ENCODE measurements at regions not wholly inside any gene's neighbourhood (a gene's known extent, or its start where the extent isn't known, plus 50 kb on each side); places are given as distances from the start of the nearest gene placed in this dataset.

GRCh38 chr7:46772776-46773175, 809.1 kb downstream of the TNS3 start (continued):
- TF ChIP-seq ATF6 (CRISPR knock-in tag; IDR thresholded peaks at IDR 0.05) (no peak), ZBTB21 (CRISPR knock-in tag; IDR thresholded peaks at IDR 0.05; ENCODE audit: borderline replicate concordance) (no peak), SOX15 (CRISPR knock-in tag; IDR thresholded peaks at IDR 0.05) (no peak), E2F1 (CRISPR knock-in tag; IDR thresholded peaks at IDR 0.05) (no peak), HMGA2 (CRISPR knock-in tag; IDR thresholded peaks at IDR 0.05) (no peak), E2F5 (CRISPR knock-in tag; IDR thresholded peaks at IDR 0.05) (no peak)

DNA sequence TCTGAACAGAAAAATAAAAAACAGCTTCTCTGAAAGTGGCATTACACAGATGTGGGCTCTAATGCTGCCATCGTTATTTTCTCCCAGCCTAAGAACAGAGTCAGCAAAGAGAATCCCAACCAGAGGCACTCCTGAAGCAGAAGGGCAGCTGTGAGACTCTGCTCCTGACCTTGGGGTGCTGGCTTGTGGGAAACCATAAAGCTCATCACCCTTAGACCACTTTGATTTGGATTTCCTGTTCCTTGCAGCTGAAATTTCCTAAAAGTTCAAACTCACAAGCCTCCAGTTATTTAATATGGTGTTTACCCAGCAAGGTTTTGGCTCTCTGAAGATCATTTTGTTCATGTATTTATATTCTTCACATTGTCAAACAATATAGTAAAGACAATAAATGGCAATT, 814.8 kb downstream of the TNS3 start:
- no peak for DNase-seq (ENCODE audit: low spot score)
- no peak for TF ChIP-seq FOXP4 (CRISPR knock-in tag; IDR thresholded peaks at IDR 0.05)
- no peak for TF ChIP-seq RORB (CRISPR knock-in tag; IDR thresholded peaks at IDR 0.05)
- TF ChIP-seq, protein P1, sequence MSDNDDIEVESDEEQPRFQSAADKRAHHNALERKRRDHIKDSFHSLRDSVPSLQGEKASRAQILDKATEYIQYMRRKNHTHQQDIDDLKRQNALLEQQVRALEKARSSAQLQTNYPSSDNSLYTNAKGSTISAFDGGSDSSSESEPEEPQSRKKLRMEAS (CRISPR knock-in tag; IDR thresholded peaks at IDR 0.05) = no peak
- no peak for TF ChIP-seq MXD4 (CRISPR knock-in tag; IDR thresholded peaks at IDR 0.05; ENCODE audit: borderline replicate concordance)
- TF ChIP-seq PRRX2 (CRISPR knock-in tag; IDR thresholded peaks at IDR 0.05) = no peak
- no peak for TF ChIP-seq ZNF512 (CRISPR knock-in tag; IDR thresholded peaks at IDR 0.05; ENCODE audit: borderline replicate concordance)
- no peak for TF ChIP-seq EMX1 (CRISPR knock-in tag; IDR thresholded peaks at IDR 0.05)
- TF ChIP-seq, protein P2, sequence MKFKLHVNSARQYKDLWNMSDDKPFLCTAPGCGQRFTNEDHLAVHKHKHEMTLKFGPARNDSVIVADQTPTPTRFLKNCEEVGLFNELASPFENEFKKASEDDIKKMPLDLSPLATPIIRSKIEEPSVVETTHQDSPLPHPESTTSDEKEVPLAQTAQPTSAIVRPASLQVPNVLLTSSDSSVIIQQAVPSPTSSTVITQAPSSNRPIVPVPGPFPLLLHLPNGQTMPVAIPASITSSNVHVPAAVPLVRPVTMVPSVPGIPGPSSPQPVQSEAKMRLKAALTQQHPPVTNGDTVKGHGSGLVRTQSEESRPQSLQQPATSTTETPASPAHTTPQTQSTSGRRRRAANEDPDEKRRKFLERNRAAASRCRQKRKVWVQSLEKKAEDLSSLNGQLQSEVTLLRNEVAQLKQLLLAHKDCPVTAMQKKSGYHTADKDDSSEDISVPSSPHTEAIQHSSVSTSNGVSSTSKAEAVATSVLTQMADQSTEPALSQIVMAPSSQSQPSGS (CRISPR knock-in tag; IDR thresholded peaks at IDR 0.05; ENCODE audit: borderline replicate concordance, low read depth) = no peak
- ATAC-seq = no peak
- peaks cover 6% of the 10 kb centered on the region for H3K4me1 Mint-ChIP-seq
- H3K4me3 Mint-ChIP-seq = no peak overlapping the region
- peaks cover 18% of the 10 kb centered on the region for H3K36me3 Mint-ChIP-seq
- peaks cover 39% of the 10 kb centered on the region for H3K9me3 Mint-ChIP-seq
- H3K27me3 Mint-ChIP-seq (ENCODE audit: low read depth) = no peaks in the 10 kb centered on the region; the same call in 1 of the 2 replicates
- CTCF ChIA-PET = no interaction called here
- POLR2A ChIA-PET = no interaction called here
- no peak overlapping the region for H3K27ac Mint-ChIP-seq
